Hippocampal formation (tissue), 2 donors: ENCODE measurements at regions not wholly inside any gene's neighbourhood (a gene's known extent, or its start where the extent isn't known, plus 50 kb on each side); places are given as distances from the start of the nearest gene placed in this dataset.

Experiments used
- DNase-seq, 2 donors: peaks; one replicate each; lab custom pipeline; 2025; lab: John Stamatoyannopoulos, UW

DNA sequence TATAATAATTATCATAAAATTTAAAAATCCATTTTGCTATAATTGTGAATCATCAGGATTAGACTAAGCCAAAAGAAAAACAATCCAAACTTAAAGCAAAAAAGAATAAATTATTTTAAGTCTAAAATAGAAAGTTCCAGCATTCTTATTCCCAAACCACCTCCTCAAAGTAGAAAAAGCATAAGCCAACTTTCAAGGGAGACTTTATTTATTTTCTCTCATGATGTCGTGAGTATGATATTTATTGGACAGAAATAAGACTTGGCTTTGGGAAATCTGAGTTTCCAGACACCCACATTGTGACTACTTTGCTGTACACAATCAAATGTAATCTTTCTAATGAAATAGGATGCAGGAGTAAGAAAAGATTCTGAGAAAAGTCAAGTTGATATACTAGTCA, 372.1 kb downstream of the MTRR start:
- no peak for DNase-seq

DNA sequence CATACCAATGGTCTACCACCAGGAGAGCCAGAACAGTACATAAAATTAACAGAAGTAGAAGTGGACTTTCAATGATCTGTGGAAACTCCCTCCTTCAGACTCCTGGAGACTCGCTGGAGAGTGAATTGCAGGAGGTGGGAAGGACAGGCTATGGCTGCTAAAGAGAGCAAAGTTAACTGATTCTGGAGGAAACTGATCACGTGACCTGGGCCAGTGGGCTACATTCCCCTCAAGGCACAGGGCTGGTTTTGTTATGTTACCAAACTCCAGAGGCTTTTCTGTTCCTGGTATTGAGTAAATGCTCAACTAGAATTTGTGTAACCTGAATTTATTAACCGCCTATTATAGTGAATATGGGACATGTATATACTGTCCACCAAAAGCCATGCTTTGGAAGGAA, 372.6 kb downstream of the MTRR start:
- DNase-seq: no peak

DNA sequence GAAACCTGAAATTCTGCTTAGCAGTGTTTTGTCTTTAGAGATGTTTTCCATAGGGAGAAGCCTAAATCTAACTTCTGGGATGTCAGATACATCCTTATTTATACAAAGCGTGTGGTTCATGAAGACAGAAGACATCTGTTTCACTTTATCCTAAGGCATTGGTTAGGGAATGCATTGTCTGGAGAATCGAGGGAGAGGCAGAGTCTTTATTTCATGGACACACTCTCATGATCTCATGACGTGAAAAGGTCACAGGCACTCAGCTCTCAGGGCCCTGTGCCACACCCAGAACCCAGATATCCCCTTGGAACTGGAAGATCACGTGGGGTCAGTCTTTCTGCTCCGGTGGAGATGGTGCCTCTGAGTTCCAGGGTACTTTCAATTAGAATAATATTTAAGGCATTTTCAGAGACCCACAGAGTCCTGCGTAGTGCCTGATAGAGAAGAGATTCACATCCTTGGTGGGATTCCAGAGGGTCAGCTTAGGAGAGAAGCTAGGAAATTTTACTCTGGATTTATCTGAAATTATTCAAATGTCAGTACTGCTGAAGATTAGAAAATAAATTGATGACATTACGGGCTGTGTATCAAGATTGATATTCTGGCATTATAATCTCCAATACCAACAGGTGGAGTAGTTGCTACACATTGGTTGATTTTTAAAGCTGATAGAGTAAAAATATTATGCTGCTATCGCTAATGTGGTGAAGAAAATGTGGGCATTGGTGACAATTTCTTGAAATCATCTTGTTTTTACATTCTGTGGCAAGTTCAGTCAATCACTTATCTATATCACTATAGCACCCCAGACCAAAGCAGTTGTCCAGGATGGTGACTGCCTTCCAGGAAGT, 378.3 kb downstream of the MTRR start:
- DNase-seq: no peak

DNA sequence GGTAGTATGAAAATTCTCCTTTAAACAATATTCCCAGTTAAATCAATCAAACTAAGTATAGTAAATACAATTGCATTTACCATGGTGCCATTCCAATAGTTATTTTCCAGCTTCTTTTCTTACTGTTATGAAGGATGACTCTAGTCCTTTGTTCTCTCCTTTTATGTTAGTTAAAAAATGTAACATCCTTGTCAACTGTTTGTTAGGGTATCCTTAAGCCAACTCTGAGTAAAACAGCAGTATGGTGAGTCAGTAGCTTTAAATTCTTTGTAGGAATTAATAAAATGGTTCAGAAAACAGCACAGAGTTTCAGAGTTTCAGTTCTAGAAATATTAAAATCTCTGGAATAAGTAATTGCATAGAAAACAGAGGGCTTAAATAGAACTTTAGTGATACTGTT, 384.4 kb downstream of the MTRR start:
- DNase-seq: no peak

DNA sequence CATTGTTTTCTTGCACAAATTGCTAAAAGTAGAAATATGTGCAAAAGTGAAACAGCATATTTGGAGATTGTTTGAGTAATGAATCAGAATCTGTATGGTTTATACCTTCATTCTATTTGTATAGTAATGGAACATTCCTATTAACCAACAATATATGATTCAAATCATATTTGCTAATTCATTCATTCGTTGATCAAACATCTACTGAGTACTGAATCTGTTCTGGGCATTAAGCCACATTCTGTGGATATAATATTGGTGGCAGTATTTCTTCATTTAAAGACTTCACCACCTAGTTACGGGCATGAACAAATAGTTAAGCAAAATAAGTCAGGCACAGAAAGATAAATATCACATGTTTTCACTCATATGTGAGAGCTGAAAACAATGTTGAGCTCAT, 385.7 kb downstream of the MTRR start:
- DNase-seq: no peak

DNA sequence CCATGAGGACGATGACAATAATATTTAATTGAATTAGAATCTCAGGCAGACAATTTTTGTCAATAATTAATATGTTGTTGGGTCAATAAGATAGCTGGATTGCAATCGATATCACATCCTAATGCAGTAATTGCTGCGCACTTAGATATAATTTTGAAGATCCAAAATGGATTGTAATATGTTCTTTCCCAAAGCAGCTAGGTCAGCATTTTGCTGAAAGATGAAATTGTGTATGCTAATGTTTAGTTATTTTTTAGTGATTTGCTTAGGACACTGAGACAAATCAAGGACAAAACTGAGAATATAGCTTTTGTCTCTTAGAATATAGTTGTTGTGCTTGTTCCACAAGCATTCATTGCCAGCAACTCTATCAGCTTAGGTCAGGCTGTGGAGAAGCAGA, 389.9 kb downstream of the MTRR start:
- no peak for DNase-seq

DNA sequence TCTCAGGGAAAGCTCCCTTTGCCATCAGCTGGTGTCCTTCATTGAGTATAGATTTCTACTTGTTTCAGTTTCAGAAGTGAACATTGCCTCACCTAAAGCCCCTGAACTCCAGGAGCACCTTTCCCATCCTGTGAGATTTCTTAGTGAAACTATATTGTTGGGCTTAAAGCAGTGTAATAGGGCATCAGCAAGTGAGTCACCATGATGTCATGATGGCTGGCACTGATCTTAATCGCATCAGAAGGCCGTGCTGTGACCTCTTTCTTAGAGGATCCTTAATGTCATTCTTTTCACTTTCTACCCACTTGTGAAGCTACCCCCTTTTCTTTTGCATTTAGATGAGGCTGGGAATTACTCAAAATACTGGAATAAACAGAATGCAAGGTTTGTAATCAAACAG, 401.3 kb downstream of the MTRR start:
- DNase-seq: no peak

DNA sequence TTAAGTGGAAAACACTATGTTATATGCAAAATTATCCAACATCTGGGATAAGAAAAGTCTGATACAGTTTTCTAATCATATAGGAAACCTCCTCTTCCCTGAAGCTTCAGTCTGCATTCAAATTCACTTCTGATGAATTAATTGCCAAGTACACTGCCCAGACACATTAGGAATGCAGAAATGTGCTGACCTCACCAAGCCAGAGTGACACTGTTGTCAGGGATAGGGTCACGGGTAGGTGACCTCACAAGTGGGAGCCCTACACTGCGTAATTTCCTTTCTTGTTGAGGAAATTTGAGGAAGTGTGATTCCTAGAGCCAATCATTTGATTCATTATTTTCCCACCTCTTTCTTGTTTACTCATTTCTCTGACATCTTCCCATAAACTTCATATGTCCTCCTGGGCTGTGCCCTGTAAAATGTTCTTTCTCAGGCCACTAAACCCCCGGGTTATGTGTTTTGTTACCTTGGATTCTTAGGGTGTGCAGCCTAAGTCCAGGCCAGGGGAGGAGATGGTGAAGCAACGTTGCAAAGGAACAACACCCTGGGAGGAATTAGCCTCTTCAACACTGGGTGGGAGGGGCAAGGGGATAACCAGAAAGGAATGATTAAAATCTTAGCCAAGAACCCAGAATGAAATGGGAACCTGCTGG, 411.9 kb downstream of the MTRR start:
- DNase-seq: no peak

DNA sequence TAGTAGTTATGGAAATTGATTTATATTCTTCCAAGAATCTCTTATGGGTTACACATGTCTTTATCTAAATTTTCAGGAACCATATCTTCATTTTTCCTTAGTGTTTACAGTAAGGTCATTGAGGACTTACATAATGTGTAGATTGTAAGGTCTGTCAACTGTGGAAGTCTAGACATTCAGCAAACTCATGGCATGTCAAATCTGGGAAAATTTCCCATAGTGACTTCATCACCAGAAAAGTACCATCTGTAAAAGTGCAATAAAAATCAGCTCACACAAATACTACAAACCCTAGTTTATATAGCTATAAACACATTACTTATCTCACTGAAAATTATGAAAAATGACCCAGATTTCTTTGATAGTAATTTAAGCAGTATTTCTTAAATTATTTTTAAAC, 419.4 kb downstream of the MTRR start:
- DNase-seq: no peak

DNA sequence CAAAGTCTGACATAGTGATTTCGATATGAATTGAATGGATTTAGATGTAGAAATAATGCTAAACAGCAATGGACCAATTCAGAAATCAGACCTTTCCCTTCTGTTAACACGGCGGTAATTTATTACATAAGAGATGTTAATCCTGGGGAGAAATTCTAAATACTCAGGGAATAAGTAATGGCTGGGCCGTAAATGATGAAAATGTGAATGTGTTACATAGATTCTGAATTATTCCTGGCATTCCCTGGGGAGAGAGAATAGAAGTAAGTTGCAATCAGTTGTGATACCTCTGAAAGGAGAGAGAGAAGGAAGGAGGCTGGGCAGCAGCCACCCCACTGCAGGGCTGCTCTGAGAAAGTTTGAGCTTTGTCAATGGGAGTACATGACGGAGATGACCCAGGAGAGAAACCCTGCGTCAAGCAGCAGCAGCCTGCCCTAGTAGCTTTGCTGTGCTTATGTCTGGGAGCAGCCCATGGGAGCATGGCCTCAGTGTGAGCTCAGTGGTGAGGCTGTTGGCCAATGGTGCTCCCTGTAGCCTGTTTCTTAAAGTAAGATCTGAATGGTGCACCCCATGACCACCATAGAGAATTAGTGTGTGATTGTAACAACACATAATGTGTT, 420.1 kb downstream of the MTRR start:
- no peak for DNase-seq

DNA sequence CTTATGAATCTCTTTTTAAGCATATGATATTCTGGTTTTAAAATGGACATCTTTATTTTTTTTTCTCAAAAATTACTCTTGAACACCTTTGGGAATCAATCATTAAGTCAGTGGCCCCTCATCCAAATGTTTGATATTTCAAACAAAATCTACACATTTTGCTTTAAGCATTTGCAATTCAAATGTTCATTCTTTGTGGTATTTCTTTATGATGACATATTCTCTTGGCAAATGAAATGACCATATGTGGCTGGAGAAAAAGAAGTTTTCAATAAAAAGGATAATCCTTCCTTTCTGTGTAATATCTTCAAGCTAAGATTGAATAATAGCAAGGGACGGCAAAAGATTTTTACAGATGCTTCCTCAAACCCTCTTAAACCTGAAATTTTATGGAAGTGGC, 420.8 kb downstream of the MTRR start:
- DNase-seq: no peak

DNA sequence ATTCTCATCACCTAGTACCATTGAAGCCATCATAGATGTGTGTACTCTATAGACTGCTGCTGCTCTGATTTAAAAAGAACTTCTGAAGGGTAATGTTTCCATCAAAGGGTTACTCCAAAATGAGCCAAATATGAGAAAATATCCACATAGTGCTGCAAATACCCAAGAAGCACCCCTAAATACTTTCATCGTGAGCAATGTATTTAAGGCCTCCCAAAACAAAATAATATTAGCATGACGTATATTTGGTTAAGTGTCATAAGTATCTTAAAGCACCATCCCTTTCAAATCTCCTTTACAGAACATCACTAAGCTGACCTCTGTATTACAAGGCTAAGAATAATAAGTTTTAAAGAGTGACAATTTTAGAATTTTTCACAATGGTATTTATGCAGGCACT, 421.8 kb downstream of the MTRR start:
- no peak for DNase-seq

DNA sequence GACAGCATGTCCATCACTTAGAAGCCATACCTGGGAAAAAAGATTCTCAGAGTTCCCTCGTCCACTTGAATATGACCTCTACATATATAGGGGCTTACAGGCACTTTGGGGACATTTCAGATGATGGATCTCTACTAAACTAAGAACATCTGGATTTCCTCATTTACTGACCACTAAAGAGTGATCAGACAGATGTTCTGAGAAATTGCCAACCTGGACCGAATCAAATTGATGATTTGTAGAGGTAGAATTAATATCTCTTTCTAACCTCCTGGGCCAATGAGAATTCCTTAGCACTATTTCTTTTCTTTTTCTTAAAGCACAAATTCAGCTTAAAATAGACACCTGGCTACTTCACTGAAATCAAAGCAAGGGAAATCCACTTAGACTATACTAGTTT, 422.7 kb downstream of the MTRR start:
- no peak for DNase-seq

DNA sequence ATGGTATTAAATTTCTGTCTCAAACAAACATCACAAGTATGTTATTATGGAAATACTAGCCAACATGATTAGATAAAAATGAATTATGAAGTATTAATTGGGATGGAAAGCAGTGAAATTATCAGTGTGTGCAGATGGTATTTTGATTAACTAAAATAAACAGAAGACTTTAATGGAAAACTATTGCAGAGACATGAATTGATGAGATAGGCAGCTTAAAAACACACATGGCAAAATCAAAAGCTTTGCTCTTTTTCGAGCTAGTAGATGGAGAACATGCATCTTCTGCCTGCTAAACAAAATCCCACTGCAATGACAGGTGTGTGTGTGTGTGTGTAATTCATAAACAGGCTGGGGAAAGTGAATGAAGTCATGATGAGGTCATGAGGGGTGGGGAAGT, 426.2 kb downstream of the MTRR start:
- no peak for DNase-seq

DNA sequence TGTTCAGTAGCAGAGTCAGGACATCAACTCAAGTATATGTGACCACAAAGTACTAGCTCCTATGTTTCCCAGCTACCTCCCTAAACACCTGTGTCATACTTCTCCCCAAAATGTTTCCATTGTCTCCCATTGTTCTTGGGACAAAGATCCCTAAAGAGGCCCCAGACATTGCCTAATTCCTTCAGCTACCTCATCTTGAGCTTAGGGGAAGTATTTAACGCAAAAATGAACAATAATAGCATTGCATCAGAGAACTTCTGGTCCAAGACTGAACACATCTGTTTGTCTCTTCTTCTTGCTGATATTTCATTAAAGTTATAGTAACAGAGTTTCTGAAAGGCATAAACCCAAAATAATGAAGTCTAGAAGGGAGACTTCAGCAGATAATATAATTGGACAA, 430.8 kb downstream of the MTRR start:
- no peak for DNase-seq

DNA sequence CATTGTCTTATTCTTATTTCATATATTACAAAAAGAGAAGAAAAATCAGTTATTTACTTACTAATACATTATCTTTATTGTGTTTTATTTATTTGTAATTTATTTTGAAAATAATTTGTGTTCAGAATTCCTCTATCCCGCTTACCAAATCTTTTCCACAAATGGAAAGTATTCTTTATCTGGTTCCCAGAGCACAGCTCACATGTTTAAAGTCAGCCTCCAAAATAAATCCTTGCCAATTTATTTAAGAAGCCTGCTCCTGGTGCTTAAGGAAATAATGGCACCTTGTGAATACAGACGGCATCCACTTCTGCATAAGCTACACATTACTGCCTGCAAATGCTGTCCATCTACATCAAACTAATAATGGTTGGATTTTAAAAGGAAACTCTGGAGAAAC, 435.4 kb downstream of the MTRR start:
- DNase-seq: no peak

DNA sequence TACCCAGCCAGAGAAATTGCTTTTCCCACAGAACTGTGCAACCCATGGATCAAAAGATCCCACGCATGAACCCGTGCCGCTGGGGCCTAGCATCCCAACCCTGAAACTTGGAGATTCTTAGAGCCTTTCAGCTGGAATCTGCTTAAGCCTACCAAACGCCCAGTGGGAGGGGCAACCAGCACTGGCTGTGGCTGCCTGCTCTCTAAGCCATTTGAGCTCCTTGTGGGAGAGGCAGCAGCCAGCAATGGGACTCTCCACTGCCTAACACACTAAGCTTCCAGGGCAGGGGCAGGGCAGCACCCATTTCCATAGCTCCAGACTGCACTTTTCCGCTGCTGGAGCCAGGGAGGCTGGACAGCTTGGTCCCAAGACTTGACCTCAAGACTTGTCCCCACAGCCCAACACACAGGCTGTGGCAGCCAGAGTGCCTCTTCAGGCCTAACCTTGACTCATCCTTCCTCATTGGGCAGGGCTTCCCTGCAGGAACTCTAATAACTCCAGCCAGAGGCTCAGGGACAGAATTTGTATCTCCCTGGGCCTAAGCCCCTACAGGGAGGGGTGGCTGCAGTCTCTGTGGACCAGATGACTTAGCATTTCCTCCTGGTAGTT, 437.4 kb downstream of the MTRR start:
- no peak for DNase-seq

DNA sequence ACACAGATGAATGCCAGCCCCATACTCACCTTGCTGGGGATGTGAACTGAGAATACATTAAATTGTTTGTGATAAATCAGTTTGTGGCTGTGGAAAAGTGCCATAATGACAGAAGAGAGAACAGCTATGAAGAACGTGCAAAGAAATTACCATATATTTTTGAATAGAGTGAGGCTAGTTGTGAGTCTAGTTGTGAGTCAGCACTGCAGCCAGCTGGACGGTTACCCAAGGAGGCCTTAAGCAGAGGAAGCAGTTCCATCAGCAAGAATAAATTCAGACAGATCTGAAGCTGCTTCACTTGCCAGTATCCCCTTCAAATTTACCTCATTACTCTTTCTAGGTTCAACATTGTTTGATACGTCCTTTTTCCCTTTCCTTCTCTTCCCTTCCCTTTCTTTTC, 446.0 kb downstream of the MTRR start:
- DNase-seq: no peak

DNA sequence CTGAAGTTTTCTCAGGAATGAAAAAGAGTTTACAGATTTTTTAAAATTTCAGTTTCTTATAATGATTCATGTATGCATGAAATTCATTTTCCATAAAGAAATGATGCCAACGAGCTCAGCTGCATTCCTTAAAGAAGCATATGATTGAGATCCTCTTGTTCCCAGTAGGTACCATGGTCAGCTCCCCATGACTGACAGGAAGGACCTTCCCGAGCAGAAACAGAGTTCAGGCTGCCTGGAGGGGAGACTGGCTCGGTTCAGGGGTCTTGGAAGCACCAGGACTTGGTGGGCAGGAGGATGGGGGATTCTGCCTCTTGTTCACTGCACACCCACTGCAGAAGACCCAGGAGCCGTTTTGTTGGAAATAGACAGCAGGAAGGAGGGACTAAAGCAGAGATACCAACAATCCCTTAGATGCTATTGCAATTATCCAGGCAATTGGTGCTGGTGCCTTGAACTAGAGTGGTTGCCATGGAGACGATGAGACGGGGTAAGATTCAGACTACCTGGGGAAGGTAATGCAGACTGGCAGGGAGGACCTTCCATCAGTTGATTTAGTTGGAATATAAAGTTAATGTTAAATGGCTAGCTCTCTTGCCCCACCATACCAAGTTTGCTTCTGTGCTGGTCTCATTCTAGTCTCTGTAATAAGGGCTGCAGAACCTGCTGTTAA, 447.8 kb downstream of the MTRR start:
- DNase-seq: no peak

DNA sequence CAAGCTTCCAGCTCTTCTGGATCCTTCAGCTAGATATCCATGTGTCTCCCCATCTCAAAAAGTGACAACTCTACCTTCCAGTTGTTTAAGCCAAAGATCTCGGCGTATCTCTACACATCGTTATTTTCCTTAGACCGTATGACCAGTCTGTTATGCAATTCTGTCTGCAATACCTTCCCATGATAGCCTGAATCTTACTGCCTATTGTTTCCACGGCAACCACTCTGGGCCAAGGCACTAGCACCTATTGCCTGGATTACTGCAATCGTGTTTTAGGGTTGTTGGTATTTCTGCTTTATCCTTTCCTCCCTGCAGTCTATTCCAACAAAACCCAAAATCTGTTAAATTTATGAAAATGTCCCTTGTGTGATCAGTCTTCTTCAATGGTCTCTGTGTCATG, 448.4 kb downstream of the MTRR start:
- DNase-seq: no peak

DNA sequence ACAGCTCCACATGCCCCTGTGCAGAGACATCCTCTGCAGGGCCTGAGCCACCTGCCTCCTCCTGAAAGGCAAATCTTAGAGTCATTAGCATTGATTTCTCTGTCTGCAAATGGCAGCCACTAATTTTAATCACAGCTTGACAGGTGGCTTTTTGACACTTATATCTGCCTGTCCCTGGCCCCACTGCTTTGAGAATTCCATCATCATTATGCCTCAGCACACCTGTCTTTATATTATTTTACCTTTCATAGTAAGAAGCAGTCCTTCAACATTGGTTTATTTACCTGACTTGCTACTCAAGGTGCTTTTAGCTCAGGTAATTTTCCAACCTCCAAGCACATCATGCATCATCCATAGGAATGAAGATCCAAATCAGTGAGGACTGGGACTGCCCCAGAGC, 451.3 kb downstream of the MTRR start:
- no peak for DNase-seq

DNA sequence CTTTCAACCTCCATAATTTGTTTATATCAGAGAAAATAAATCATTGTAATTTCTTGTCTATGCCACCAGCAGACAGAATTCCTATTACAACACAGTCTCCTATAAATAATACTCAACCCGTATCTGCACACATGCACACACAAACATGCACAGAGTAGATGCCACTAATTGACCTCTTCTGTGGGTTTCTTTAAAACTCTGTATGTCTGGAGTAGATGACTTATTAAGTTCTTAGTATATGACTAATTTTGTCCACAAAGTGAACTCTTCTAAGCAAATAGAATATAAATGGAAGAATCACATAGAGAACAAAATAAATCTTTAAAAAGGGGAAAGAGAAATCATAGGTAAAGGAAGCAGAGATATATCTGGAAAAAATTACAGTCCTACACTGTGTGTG, 452.3 kb downstream of the MTRR start:
- DNase-seq: no peak
